WTC11 (cell line): ENCODE measurements at regions not wholly inside any gene's neighbourhood (a gene's known extent, or its start where the extent isn't known, plus 50 kb on each side); places are given as distances from the start of the nearest gene placed in this dataset.

Experiments
- AFF4 ChIP-seq: sonication (generic); formaldehyde crosslinking; IDR thresholded peaks from 2 replicates; pipeline ENCODE4 v1.8.1; 2023; ENCODE audit warnings: mild to moderate bottlenecking, missing genetic modification reagents, borderline replicate concordance
- AR ChIP-seq: fragments of 250-450 bp; sonication (Bioruptor Pico); IDR thresholded peaks from 2 replicates; pipeline ENCODE4 v1.9.0; 2021; ENCODE audit warnings: mild to moderate bottlenecking
- ATF1 ChIP-seq: sonication (generic); formaldehyde crosslinking; IDR thresholded peaks from 2 replicates; pipeline ENCODE4 v1.8.1; 2023; ENCODE audit warnings: mild to moderate bottlenecking, moderate library complexity, missing genetic modification reagents
- ATF2 ChIP-seq: sonication (generic); formaldehyde crosslinking; IDR thresholded peaks from 2 replicates; pipeline ENCODE4 v1.8.1; 2022; ENCODE audit warnings: low read depth, missing genetic modification reagents, borderline replicate concordance
- CTCF ChIP-seq: fragments of 200-600 bp; IDR thresholded peaks from 2 replicates; pipeline ENCODE4 v1.8.0; 2022; ENCODE audit warnings: antibody characterized with exemption
- E2F1 ChIP-seq: sonication (generic); formaldehyde crosslinking; IDR thresholded peaks from 2 replicates; pipeline ENCODE4 v1.8.0; 2022; ENCODE audit warnings: mild to moderate bottlenecking, missing genetic modification reagents
- E2F5 ChIP-seq: sonication (generic); formaldehyde crosslinking; IDR thresholded peaks from 2 replicates; pipeline ENCODE4 v1.8.1; 2022; ENCODE audit warnings: mild to moderate bottlenecking, moderate library complexity, missing genetic modification reagents
- ERG ChIP-seq: fragments of 250-450 bp; sonication (Bioruptor Pico); IDR thresholded peaks from 2 replicates; pipeline ENCODE4 v1.8.0; 2021; ENCODE audit warnings: mild to moderate bottlenecking
- FOXK1 ChIP-seq: sonication (generic); formaldehyde crosslinking; IDR thresholded peaks from 2 replicates; pipeline ENCODE4 v1.8.0; 2022; ENCODE audit warnings: mild to moderate bottlenecking, moderate library complexity, missing genetic modification reagents
- FOXP4 ChIP-seq: sonication (generic); formaldehyde crosslinking; IDR thresholded peaks from 2 replicates; pipeline ENCODE4 v1.8.0; 2022; ENCODE audit warnings: mild to moderate bottlenecking, missing genetic modification reagents
- JUN ChIP-seq: sonication (generic); formaldehyde crosslinking; IDR thresholded peaks from 2 replicates; pipeline ENCODE4 v1.8.0; 2023; ENCODE audit warnings: mild to moderate bottlenecking, missing genetic modification reagents
- SOX15 ChIP-seq: fragments of 250-450 bp; sonication (Bioruptor Pico); IDR thresholded peaks from 2 replicates; pipeline ENCODE4 v1.9.0; 2021; ENCODE audit warnings: mild to moderate bottlenecking
- SP1 ChIP-seq: sonication (generic); formaldehyde crosslinking; conservative IDR thresholded peaks from 2 replicates; pipeline ENCODE4 v1.8.1; 2022; ENCODE audit warnings: missing genetic modification reagents
- USF2 ChIP-seq: sonication (generic); formaldehyde crosslinking; IDR thresholded peaks from 2 replicates; pipeline ENCODE4 v1.8.1; 2023; ENCODE audit warnings: mild to moderate bottlenecking, missing genetic modification reagents, moderate library complexity

- no peak for TF ChIP-seq E2F5 (CRISPR knock-in tag)
- no peak for TF ChIP-seq JUN (CRISPR knock-in tag)
- no peak for TF ChIP-seq USF2 (CRISPR knock-in tag)
- TF ChIP-seq CTCF: no peak
- TF ChIP-seq AFF4 (CRISPR knock-in tag): no peak
- no peak for TF ChIP-seq SOX15 (CRISPR knock-in tag)
- no peak for TF ChIP-seq E2F1 (CRISPR knock-in tag)
- TF ChIP-seq FOXP4: no peak
- TF ChIP-seq ERG (CRISPR knock-in tag): no peak
- no peak for TF ChIP-seq ATF2 (CRISPR knock-in tag)
- no peak for TF ChIP-seq ATF1
- TF ChIP-seq AR (CRISPR knock-in tag): no peak
- TF ChIP-seq FOXK1 (CRISPR knock-in tag): no peak
- no peak for TF ChIP-seq SP1 (CRISPR knock-in tag)
These were observed 85.1 kb upstream of the WSCD2 start for GRCh38 chr12:108043750-108044533.
